Endothelial cell (in vitro differentiated cells): ENCODE measurements at regions not wholly inside any gene's neighbourhood (a gene's known extent, or its start where the extent isn't known, plus 50 kb on each side); places are given as distances from the start of the nearest gene placed in this dataset.

Experiments used
- DNase-seq: peaks from one replicate; pipeline ENCODE4 v3.0.0; 2021; ENCODE audit warnings: low spot score
- H3K27ac Mint-ChIP-seq: one replicate; pipeline ENCODE4 v1.8.0; 2021; ENCODE audit warnings: mixed read lengths, inconsistent platforms; ENCODE audit not compliant: unreplicated experiment
- H3K27me3 Mint-ChIP-seq: one replicate; pipeline ENCODE4 v1.8.0; 2021; ENCODE audit warnings: mild to moderate bottlenecking, moderate library complexity, mixed read lengths, inconsistent platforms; ENCODE audit not compliant: unreplicated experiment
- H3K36me3 Mint-ChIP-seq: one replicate; pipeline ENCODE4 v1.8.0; 2021; ENCODE audit warnings: mild to moderate bottlenecking, low read depth, mixed read lengths, inconsistent platforms; ENCODE audit not compliant: unreplicated experiment
- H3K4me1 Mint-ChIP-seq: one replicate; pipeline ENCODE4 v1.8.0; 2021; ENCODE audit warnings: mild to moderate bottlenecking, mixed read lengths, inconsistent platforms; ENCODE audit not compliant: unreplicated experiment
- H3K4me3 Mint-ChIP-seq: one replicate; pipeline ENCODE4 v1.8.0; 2021; ENCODE audit warnings: mild to moderate bottlenecking, mixed read lengths, inconsistent platforms; ENCODE audit not compliant: unreplicated experiment
- H3K9me3 Mint-ChIP-seq: one replicate; pipeline ENCODE4 v1.8.0; 2021; ENCODE audit warnings: mixed read lengths, inconsistent platforms; ENCODE audit not compliant: unreplicated experiment
- TF ChIP-seq, protein P1 (sequence below): fragments of 200-600 bp; sonication (generic); IDR thresholded peaks from one replicate; pipeline ENCODE4 v1.5.0; 2021; ENCODE audit warnings: antibody characterized with exemption; ENCODE audit not compliant: unreplicated experiment

DNA sequence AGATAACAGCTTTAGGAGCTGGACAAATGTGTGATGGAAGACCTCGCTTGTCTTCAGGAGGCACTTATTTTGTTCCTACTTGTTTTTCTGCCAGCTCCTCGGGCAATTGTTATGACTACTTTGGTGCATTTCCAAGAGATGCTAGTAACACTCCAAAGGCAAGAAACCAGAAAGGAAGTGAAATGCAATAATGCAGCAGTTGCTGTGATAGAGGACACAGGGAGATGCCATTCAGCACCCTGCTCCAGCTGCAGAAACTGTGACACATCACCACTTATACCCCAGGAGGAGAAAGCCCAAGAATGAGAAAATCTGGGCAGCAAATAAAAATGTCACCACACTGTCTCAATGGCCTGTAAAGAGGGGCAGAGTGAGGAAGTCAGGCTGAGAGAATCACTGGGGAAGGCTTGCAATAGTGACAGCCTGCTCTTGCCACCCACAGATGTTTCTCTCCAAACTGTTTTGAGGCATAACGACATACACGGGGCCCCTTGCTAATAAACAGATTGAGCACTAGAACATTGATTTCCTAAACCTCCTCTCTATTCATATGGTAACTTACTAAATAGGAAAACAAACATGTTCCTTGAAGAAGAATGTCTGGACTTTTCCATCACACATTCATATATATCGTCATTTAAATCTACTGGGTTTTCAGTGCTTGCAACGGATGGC is 195.5 kb upstream of the PRNP start:
- Mint-ChIP-seq H3K36me3 (no peaks in the 10 kb centered on the region), H3K4me3 (no peak overlapping the region), H3K9me3 (no peaks in the 10 kb centered on the region), H3K4me1 (no peaks in the 10 kb centered on the region), H3K27ac (no peak overlapping the region), H3K27me3 (peaks cover 1% of the 10 kb centered on the region)
- no peak for DNase-seq
- TF ChIP-seq, protein P1, sequence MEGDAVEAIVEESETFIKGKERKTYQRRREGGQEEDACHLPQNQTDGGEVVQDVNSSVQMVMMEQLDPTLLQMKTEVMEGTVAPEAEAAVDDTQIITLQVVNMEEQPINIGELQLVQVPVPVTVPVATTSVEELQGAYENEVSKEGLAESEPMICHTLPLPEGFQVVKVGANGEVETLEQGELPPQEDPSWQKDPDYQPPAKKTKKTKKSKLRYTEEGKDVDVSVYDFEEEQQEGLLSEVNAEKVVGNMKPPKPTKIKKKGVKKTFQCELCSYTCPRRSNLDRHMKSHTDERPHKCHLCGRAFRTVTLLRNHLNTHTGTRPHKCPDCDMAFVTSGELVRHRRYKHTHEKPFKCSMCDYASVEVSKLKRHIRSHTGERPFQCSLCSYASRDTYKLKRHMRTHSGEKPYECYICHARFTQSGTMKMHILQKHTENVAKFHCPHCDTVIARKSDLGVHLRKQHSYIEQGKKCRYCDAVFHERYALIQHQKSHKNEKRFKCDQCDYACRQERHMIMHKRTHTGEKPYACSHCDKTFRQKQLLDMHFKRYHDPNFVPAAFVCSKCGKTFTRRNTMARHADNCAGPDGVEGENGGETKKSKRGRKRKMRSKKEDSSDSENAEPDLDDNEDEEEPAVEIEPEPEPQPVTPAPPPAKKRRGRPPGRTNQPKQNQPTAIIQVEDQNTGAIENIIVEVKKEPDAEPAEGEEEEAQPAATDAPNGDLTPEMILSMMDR, result no peak

DNA sequence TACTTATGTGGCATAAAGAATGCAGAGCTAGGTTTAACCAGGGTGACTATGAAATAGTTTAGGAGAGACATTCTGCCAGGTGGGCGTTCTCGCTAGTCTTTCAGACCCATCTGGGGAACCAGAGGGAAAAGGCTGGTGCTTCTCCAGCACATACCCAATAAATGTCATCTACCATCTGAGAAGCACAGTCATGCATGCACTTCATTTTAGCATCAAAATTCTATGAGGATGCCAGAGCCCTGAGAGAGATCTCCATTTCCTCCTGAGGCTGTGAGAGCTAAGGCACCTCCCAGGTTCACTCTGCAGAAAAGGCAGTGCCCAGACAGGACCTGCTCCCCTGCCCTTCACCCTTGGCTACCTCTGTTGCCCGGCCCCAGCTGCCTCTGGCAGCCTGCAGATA is 196.2 kb upstream of the PRNP start:
- no peaks in the 10 kb centered on the region for H3K9me3 Mint-ChIP-seq
- no peak overlapping the region for H3K27ac Mint-ChIP-seq
- H3K27me3 Mint-ChIP-seq, result peaks cover 1% of the 10 kb centered on the region
- TF ChIP-seq, protein P1, result no peak
- DNase-seq, result no peak
- no peaks in the 10 kb centered on the region for H3K36me3 Mint-ChIP-seq
- no peaks in the 10 kb centered on the region for H3K4me1 Mint-ChIP-seq
- no peak overlapping the region for H3K4me3 Mint-ChIP-seq

- Mint-ChIP-seq H3K36me3 (no peaks in the 10 kb centered on the region), H3K4me3 (no peak overlapping the region), H3K9me3 (no peaks in the 10 kb centered on the region), H3K4me1 (no peaks in the 10 kb centered on the region), H3K27me3 (no peaks in the 10 kb centered on the region), H3K27ac (no peak overlapping the region)
- DNase-seq, result no peak
- TF ChIP-seq, protein P1, result no peak
Observed at GRCh38 chr20:4488407-4489339, 197.6 kb upstream of the PRNP start.

DNA sequence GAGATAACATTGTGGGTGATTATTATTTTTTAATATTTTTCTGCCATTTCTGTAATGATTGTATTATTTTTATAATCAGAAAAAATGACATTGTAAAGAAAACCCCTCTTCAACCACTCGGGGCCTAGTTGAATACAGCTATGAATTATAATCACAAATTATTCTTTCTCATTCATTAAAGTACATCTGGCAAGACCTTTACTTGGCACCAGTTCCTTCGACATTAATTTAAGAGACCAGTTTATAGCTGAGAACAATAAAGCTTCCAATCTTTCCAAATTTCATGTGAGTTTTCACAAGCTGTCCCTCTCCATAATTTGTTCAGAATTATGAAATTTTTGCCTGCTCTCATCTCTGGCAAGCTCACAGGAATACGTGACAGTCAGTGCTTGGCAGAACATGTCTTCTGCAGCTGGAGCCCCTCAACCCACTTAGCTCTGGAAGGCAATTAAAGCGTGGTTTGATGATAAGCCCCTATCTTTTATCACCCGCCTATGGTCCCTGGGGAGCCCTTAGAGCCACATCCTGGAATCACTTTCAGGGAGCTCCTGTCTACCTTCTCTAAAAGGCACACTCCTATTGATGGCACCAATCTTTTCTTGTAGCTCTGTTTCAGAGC is 201.8 kb upstream of the PRNP start:
- Mint-ChIP-seq H3K36me3 (no peaks in the 10 kb centered on the region), H3K9me3 (no peaks in the 10 kb centered on the region), H3K27me3 (no peaks in the 10 kb centered on the region), H3K4me1 (no peaks in the 10 kb centered on the region), H3K4me3 (no peak overlapping the region), H3K27ac (no peak overlapping the region)
- TF ChIP-seq, protein P1, result no peak
- no peak for DNase-seq
